ENCODE measurements at regions not wholly inside any gene's neighbourhood (a gene's known extent, or its start where the extent isn't known, plus 50 kb on each side); places are given as distances from the start of the nearest gene placed in this dataset.

GRCh38 chr21:38992737-38993136, 187.0 kb downstream of the ETS2 start:
- Histone ChIP-seq H3K9me3 (no peaks in the 10 kb centered on the region), H3K4me3 (no peak overlapping the region), H3K27me3 (no peaks in the 10 kb centered on the region), H3K36me3 (no peaks in the 10 kb centered on the region)
- no peak for DNase-seq

DNA sequence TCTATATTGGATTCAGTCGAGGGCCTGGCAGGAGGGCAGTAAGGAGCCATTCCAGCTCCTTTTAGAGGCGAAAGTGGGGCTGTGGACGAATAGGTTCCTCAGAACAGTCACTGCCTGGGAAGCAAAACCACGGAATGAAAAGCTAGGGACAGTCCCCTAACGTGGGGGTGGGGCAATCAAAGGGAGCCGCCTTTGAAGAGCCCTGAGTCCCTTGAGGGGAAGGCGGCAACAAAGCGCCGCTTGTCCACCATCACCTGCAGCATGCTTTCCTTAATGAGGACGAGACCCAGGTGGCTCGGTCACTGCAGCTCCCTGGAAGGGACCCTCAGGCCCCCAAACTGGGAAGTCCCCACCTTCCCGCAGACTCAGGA, 184.7 kb downstream of the ETS2 start:
- no peak for DNase-seq
- Histone ChIP-seq H3K27me3 (no peaks in the 10 kb centered on the region), H3K4me3 (no peak overlapping the region), H3K9me3 (no peaks in the 10 kb centered on the region), H3K36me3 (no peaks in the 10 kb centered on the region)

DNA sequence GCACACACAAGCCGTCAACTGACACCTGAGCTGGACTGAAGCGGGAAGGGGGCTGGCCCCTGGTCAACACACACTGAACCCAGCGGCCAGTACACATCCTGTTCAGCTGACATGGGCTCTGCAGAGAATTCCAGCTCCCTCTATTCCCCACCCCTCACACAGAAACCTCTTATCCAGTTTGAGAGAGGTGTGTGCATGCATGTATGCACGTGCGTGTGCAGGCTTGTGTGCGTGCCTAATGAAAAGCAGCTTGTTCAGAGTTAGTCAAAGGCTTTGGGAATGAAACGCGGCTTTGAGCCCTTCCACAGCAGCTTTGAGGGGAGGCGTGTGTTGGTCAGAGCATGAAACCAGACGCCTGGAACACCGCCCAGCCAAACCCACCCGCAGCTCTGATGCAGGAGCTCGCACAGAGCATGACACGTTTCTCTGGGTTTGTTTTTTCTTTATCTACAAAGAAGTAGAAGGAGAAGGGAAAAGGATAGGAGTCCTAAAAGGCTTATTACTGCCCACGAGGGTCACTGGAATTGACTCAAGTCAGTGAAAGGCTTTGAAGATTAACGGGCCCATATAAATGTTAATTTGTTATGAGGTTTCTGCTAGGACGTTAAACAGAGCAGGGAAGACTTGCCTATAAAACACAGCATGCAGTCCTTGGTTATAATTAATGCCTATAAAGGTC, 184.2 kb downstream of the ETS2 start:
- Histone ChIP-seq H3K27me3 (no peaks in the 10 kb centered on the region), H3K4me3 (no peak overlapping the region), H3K9me3 (no peaks in the 10 kb centered on the region), H3K36me3 (no peaks in the 10 kb centered on the region)
- DNase-seq: no peak

- Histone ChIP-seq H3K9me3 (no peaks in the 10 kb centered on the region), H3K36me3 (no peaks in the 10 kb centered on the region), H3K27me3 (no peaks in the 10 kb centered on the region), H3K4me3 (no peak overlapping the region)
- no peak for DNase-seq
Observed at GRCh38 chr21:38989379-38989744, 183.6 kb downstream of the ETS2 start.

DNA sequence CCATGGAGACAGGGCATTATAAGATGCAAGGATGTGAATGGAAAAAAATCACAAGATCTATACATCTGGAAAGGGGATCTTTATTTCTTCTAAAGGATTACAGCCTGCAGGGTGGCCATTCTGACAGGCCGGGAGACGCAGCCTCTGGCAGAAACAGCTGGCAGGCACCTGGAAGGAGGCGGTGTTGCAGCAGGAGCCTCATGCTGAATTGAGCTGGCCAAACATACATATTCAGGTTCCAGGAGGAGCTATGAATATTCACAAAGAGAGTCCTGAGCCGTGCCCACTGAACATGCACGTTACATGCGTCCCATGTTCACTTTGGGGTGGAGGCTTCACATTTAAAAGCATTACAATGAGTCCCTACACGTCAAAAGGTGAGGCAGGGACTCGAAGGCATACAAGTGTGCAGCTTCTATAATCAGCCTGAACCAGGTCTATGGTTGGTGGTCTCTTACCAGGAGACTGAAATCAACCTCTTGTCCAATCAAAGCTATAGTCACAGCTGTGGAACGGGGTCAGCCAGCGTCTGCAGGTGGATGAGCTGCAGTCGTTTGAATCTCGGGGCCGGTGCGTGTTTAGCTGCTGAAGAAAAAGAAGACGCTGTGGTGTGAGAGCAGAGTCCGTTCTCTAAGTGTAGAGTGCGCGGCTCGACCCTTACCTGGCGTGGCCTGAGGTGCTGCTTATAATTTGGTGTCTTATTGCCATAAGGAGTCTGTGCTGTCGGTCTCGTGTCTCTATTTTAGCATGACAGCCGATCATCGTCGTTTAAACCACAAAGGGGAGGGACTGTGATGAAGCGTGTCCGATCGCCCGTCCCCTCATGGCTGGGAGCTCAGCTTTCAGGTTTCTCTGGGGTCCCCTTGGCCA, 183.0 kb downstream of the ETS2 start:
- Histone ChIP-seq H3K9me3 (no peaks in the 10 kb centered on the region), H3K36me3 (no peaks in the 10 kb centered on the region), H3K4me3 (no peak overlapping the region), H3K27me3 (no peaks in the 10 kb centered on the region)
- DNase-seq: no peak

DNA sequence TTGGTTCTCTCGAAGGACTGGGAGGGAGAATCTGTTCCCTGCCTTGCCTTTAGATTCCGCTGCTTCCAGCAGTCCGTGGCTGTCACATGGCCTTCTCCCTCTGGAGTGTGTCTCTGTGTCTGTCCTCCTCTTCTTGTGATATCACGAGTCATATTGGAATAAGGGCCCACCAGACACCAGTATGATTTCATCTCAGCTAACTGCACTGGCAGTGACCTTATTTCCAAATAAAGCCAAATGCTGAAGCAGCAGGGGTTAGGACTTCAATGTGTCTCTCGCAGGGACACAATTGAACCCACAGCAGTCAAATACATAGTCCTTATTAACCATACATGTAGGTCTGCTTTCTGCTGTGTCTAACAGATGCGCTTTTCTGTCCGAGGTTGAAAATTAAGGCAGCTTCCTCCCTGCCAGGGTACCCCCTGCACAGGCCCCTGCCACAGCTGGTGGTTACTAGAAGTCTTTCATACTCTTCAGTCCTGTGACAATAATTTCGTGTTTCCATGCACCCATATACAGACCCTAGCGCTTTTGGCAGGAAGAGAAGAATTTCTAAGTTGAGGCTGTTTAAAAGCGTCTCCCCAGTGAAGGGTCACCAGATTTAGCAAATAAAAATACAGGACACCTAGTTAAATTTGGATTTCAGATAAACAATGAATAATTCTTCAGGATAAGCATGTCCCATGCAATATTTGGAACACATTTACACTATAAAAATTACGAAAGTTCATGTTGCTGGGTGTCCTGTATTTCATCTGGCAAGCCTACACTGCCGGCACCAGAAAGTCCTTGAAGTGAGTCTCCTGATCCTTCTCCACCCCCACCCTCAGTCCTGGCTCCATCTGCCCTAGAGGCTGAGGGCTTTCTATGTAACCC, 182.1 kb downstream of the ETS2 start:
- Histone ChIP-seq H3K9me3 (no peaks in the 10 kb centered on the region), H3K4me3 (no peak overlapping the region), H3K27me3 (no peaks in the 10 kb centered on the region), H3K36me3 (no peaks in the 10 kb centered on the region)
- peak; percentile 14 for DNase-seq

DNA sequence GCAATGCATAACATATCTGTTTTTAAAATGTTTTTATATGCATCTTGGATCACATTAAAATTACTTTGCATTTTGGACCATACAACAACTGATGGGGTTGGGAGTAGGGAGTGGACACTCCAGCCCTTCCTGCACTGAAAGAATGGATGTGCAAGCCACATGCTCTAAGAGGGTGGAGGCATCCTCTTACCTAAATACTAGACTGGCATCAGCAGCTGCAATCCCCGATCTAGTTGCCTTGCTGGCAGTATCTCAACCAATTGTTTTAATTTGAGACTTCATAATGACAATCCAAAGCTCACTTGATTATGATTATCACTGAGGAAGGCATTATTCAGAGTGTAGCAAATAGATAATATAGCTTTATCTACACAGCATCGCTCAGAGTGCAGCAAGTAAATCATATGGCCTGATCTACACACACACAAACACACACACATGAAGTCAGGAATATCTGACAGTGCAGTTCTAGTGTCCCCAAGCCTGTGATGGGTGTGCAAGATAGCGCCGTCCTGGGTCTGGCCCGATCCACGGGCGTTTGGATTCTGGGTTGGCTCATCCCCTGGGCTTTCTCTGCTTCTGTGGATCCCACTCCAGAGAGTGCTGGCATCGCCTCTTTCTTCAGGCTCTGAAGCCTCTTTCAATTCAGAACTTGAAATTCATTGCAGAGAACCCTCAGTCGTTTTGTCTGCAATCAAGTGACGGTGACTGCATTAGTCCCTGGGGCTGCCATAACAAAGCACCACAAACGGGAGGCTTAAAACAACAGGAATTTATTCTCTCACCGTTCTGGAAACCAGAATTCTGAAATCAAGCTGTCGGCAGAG, 181.3 kb downstream of the ETS2 start:
- no peak for DNase-seq
- H3K36me3 ChIP-seq: no peaks in the 10 kb centered on the region
- no peaks in the 10 kb centered on the region for H3K27me3 ChIP-seq
- H3K4me3 ChIP-seq: no peak overlapping the region
- no peaks in the 10 kb centered on the region for H3K9me3 ChIP-seq

GRCh38 chr21:38986406-38986805, 180.7 kb downstream of the ETS2 start:
- Histone ChIP-seq H3K4me3 (no peak overlapping the region), H3K27me3 (no peaks in the 10 kb centered on the region), H3K36me3 (no peaks in the 10 kb centered on the region), H3K9me3 (no peaks in the 10 kb centered on the region)
- DNase-seq: no peak

GRCh38 chr21:38985568-38986378, 180.0 kb downstream of the ETS2 start:
- Histone ChIP-seq H3K9me3 (no peaks in the 10 kb centered on the region), H3K36me3 (no peaks in the 10 kb centered on the region), H3K4me3 (no peak overlapping the region), H3K27me3 (no peaks in the 10 kb centered on the region)
- DNase-seq: peak; percentile 99

DNA sequence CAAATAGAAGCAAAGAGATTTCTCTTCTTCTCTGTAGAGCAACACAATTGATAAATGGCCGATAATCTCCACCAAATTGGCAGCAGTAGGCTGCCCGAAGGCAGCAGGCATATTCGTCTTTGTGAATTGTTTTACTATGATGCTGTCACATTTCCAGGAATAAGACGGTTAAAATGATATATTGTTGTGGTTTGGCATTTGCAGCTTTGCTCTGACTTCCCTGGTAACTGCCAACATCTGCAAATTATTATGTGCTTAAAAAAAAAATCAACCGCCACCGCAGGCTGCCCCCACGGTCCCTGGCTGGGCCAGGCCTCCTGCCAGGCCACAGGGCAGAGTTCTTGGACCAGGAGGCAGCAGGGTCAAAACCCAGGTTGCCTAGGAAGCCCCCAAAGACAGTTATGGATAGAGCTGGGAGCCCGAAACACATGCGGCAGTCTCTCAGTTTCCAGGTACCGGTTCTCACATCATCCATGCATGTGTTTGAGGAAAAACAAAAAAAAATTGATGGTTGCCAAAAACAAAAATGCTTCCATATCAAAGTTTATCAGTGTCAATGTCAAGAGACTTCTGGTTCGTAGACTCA, 179.3 kb downstream of the ETS2 start:
- no peaks in the 10 kb centered on the region for H3K27me3 ChIP-seq
- no peaks in the 10 kb centered on the region for H3K9me3 ChIP-seq
- no peaks in the 10 kb centered on the region for H3K36me3 ChIP-seq
- no peak overlapping the region for H3K4me3 ChIP-seq
- peak; percentile 85 for DNase-seq

- Histone ChIP-seq H3K36me3 (no peaks in the 10 kb centered on the region), H3K27me3 (no peaks in the 10 kb centered on the region), H3K9me3 (no peaks in the 10 kb centered on the region), H3K4me3 (no peak overlapping the region)
- DNase-seq: no peak
Observed at GRCh38 chr21:38984568-38984967, 178.8 kb downstream of the ETS2 start.

GRCh38 chr21:38983560-38983959, 177.8 kb downstream of the ETS2 start:
- DNase-seq: no peak
- H3K9me3 ChIP-seq: no peaks in the 10 kb centered on the region
- no peaks in the 10 kb centered on the region for H3K27me3 ChIP-seq
- no peak overlapping the region for H3K4me3 ChIP-seq
- H3K36me3 ChIP-seq: no peaks in the 10 kb centered on the region

- no peak for DNase-seq
- H3K36me3 ChIP-seq: no peaks in the 10 kb centered on the region
- H3K27me3 ChIP-seq: no peaks in the 10 kb centered on the region
- H3K4me3 ChIP-seq: no peak overlapping the region
- no peaks in the 10 kb centered on the region for H3K9me3 ChIP-seq
Observed at GRCh38 chr21:38982804-38983203, 177.1 kb downstream of the ETS2 start.

DNA sequence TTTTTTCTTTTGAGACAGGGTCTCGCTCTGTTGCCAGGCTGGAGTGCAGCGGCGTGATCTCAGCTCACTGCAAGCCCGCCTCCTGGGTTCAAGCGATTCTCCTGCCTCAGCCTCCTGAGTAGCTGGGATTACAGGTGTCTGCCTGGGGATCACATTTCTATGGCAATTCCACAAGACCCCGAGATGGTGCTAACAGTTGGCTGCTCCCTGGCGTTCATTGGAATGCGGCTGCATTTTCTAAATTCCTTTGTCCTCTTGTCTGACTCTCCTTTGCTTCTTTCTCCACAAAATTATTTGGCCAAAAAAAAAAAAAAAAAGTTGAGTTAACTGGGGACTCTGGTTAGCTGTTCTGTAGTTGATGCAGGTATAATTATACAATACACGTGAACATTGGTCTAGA, 176.4 kb downstream of the ETS2 start:
- peak; percentile 19 for DNase-seq
- no peak overlapping the region for H3K4me3 ChIP-seq
- H3K36me3 ChIP-seq: no peaks in the 10 kb centered on the region
- no peaks in the 10 kb centered on the region for H3K27me3 ChIP-seq
- no peaks in the 10 kb centered on the region for H3K9me3 ChIP-seq

DNA sequence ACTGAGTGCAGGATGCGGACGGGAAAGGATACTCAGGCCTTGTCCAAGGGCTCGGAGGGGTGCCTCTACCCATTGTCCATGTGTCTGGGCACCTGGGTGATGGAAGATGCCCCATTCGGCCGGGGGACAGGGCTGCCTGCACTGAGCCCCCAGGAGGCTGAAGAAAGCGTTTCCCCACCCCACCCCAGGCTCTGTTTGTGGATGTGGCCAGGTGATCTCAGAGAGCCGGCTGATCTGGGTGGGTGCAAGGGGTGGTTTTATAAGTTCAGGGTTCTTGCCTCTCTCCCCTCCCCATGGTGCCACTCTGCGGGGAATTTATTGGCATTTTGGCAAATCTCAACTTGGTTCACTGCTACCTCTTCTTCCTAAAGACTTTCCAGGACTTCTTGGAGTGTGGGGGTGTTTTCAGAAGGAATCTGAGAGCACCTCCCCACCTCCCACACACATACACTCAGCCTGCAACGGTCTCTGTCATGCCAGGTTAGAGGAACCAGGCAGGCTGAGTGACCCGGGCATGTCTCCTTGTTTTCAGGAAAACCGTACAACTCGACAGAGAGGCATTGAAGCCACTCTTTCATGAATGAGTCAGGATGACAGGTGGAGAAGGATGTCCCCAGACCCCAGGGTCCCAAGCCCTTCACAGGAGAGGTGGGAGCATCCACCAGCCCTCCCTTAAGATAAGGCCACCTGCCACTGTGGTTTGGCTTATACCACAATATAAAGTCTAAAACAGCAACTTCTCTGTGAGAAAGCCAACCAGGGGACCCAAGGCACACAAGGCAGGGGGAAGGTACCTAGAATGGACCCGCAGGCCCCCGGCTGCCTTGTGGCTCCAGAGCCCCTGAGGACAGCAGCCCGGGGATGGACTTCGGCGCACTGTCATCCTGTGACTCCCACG, 174.9 kb downstream of the ETS2 start:
- H3K27me3 ChIP-seq: no peaks in the 10 kb centered on the region
- no peak overlapping the region for H3K4me3 ChIP-seq
- no peak for DNase-seq
- H3K9me3 ChIP-seq: no peaks in the 10 kb centered on the region
- H3K36me3 ChIP-seq: no peaks in the 10 kb centered on the region
